Fibroblast of lung (primary cell): ENCODE measurements at regions not wholly inside any gene's neighbourhood (a gene's known extent, or its start where the extent isn't known, plus 50 kb on each side); places are given as distances from the start of the nearest gene placed in this dataset.

Source experiments
- EZH2 ChIP-seq: IDR thresholded peaks from 2 replicates; pipeline ENCODE4 v1.5.1; 2012; ENCODE audit warnings: low read length, control low read depth, mild to moderate bottlenecking; ENCODE audit errors: missing control alignments
- TF ChIP-seq, protein P1 (sequence below), 2 donors: IDR thresholded peaks in 1 of 2; conservative IDR thresholded peaks in 1 of 2; 1 replicate in 1 of 2; 2 replicates in 1 of 2; pipeline ENCODE4 v1.5.1; 2011 to 2012; ENCODE audit warnings: low read length in 2 of 2, control low read depth in 1 of 2, inconsistent platforms in 1 of 2, low read depth in 1 of 2, mild to moderate bottlenecking in 1 of 2

DNA sequence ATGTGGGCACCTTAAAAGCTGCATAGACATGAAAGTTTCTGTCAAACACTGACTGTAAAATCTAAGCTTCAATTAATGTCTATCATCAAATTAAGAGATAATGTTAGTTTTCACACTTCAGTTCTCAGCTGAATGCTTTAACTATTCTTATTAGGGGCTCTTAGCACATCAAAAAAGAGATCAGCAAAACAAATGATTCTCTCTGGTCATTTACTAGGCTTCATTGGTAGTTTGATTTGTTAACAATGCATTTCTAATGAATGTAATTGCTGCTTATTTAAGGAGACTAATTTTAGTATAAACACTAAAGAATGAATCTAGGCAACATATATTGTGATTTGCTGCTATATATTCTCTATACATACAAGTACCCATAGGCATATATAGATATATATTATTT, 1182.0 kb downstream of the MAT2B start:
- TF ChIP-seq, protein P1, sequence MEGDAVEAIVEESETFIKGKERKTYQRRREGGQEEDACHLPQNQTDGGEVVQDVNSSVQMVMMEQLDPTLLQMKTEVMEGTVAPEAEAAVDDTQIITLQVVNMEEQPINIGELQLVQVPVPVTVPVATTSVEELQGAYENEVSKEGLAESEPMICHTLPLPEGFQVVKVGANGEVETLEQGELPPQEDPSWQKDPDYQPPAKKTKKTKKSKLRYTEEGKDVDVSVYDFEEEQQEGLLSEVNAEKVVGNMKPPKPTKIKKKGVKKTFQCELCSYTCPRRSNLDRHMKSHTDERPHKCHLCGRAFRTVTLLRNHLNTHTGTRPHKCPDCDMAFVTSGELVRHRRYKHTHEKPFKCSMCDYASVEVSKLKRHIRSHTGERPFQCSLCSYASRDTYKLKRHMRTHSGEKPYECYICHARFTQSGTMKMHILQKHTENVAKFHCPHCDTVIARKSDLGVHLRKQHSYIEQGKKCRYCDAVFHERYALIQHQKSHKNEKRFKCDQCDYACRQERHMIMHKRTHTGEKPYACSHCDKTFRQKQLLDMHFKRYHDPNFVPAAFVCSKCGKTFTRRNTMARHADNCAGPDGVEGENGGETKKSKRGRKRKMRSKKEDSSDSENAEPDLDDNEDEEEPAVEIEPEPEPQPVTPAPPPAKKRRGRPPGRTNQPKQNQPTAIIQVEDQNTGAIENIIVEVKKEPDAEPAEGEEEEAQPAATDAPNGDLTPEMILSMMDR (conservative IDR thresholded peaks at IDR 0.05 in 1 of 2, IDR thresholded peaks at IDR 0.05 in 1 of 2; ENCODE audit: low read depth in 1 of 2, low read length in 2 of 2) = no peak
- TF ChIP-seq EZH2 = no peak
